ENCODE measurements at regions not wholly inside any gene's neighbourhood (a gene's known extent, or its start where the extent isn't known, plus 50 kb on each side); places are given as distances from the start of the nearest gene placed in this dataset.
"Not testable (repeated sequence)": the region's sequence is repeated elsewhere in the genome, so short reads cannot be mapped to it uniquely, and the experiment has no call there.

- no peak for DNase-seq (ENCODE audit: low spot score)
- Histone ChIP-seq H3K4me1 (no peaks in the 10 kb centered on the region), H3K27me3 (no peaks in the 10 kb centered on the region), H3K27ac (no peak overlapping the region), H3K36me3 (no peaks in the 10 kb centered on the region), H3K4me3 (no peak overlapping the region), H3K9me3 (no peaks in the 10 kb centered on the region)
- no peak for TF ChIP-seq CTCF (IDR thresholded peaks at IDR 0.05)
These were observed 367.7 kb downstream of the SFMBT2 start for GRCh38 chr10:7043055-7043653.

- TF ChIP-seq CTCF (IDR thresholded peaks at IDR 0.05), result no peak
- Histone ChIP-seq H3K27me3 (no peaks in the 10 kb centered on the region), H3K36me3 (no peaks in the 10 kb centered on the region), H3K4me1 (no peaks in the 10 kb centered on the region), H3K4me3 (no peak overlapping the region), H3K9me3 (no peaks in the 10 kb centered on the region), H3K27ac (no peak overlapping the region)
- DNase-seq (ENCODE audit: low spot score), result no peak
These were observed 368.3 kb downstream of the SFMBT2 start for GRCh38 chr10:7042419-7043054.

GRCh38 chr10:7042000-7042399 is 368.8 kb downstream of the SFMBT2 start:
- no peak for TF ChIP-seq CTCF (IDR thresholded peaks at IDR 0.05)
- H3K4me1 ChIP-seq, result no peaks in the 10 kb centered on the region
- H3K36me3 ChIP-seq, result no peaks in the 10 kb centered on the region
- H3K27me3 ChIP-seq, result no peaks in the 10 kb centered on the region
- no peak for DNase-seq (ENCODE audit: low spot score)
- no peaks in the 10 kb centered on the region for H3K9me3 ChIP-seq
- H3K4me3 ChIP-seq, result no peak overlapping the region
- H3K27ac ChIP-seq, result no peak overlapping the region

GRCh38 chr10:7040681-7041080 is 370.2 kb downstream of the SFMBT2 start:
- H3K27ac ChIP-seq, result no peak overlapping the region
- no peak for TF ChIP-seq CTCF (IDR thresholded peaks at IDR 0.05)
- H3K4me3 ChIP-seq, result no peak overlapping the region
- H3K27me3 ChIP-seq, result no peaks in the 10 kb centered on the region
- H3K36me3 ChIP-seq, result no peaks in the 10 kb centered on the region
- no peaks in the 10 kb centered on the region for H3K4me1 ChIP-seq
- DNase-seq (ENCODE audit: low spot score), result no peak
- no peaks in the 10 kb centered on the region for H3K9me3 ChIP-seq

- Histone ChIP-seq H3K4me1 (no peaks in the 10 kb centered on the region), H3K36me3 (no peaks in the 10 kb centered on the region), H3K4me3 (no peak overlapping the region), H3K9me3 (no peaks in the 10 kb centered on the region), H3K27ac (no peak overlapping the region), H3K27me3 (no peaks in the 10 kb centered on the region)
- no peak for TF ChIP-seq CTCF (IDR thresholded peaks at IDR 0.05)
- no peak for DNase-seq (ENCODE audit: low spot score)
These were observed 371.0 kb downstream of the SFMBT2 start for GRCh38 chr10:7039859-7040258.

- Histone ChIP-seq H3K27me3 (no peaks in the 10 kb centered on the region), H3K4me1 (no peaks in the 10 kb centered on the region), H3K36me3 (no peaks in the 10 kb centered on the region), H3K4me3 (no peak overlapping the region), H3K27ac (no peak overlapping the region), H3K9me3 (no peaks in the 10 kb centered on the region)
- no peak for DNase-seq (ENCODE audit: low spot score)
- TF ChIP-seq CTCF (IDR thresholded peaks at IDR 0.05), result no peak
These were observed 372.4 kb downstream of the SFMBT2 start for GRCh38 chr10:7038416-7038815.

GRCh38 chr10:7037434-7037833 is 373.4 kb downstream of the SFMBT2 start:
- not testable (repeated sequence) for H3K4me1 ChIP-seq; DNase-seq (ENCODE audit: low spot score); H3K4me3 ChIP-seq; H3K36me3 ChIP-seq; H3K27ac ChIP-seq; H3K9me3 ChIP-seq; H3K27me3 ChIP-seq

All from right atrium auricular region (tissue), 2 donors.